ENCODE measurements at regions not wholly inside any gene's neighbourhood (a gene's known extent, or its start where the extent isn't known, plus 50 kb on each side); places are given as distances from the start of the nearest gene placed in this dataset.
A peak's percentile ranks its signal among the peaks of the same experiment; 100 is the strongest.

DNA sequence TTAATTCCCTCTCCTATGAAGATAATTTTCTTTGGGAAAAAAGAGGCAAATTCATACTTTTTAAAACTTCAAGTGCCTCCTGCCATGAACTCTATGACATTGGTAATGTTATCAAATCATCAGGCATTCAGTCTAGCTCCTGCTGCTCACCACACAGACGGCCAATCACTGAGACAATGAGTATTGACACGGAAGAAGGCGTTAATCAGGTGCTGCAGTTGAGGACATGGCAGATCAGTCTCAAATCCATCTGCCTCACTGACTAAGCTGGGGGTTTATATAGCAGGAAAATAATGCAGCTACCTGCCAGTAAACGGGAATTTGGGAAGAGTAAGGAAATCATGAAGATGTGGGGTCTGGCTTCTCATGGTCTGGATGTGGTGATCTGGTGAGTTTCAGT, 1087.7 kb downstream of the CDH9 start:
- no peak overlapping the region for H3K4me3 ChIP-seq (ENCODE audit: low read depth, low read length)
- no peaks in the 10 kb centered on the region for H3K9me3 ChIP-seq (ENCODE audit: severe bottlenecking)
- no peak overlapping the region for H3K27ac ChIP-seq
- H3K27me3 ChIP-seq (ENCODE audit: insufficient read depth, low read depth, severe bottlenecking): no peaks in the 10 kb centered on the region
- TF ChIP-seq, protein P1, sequence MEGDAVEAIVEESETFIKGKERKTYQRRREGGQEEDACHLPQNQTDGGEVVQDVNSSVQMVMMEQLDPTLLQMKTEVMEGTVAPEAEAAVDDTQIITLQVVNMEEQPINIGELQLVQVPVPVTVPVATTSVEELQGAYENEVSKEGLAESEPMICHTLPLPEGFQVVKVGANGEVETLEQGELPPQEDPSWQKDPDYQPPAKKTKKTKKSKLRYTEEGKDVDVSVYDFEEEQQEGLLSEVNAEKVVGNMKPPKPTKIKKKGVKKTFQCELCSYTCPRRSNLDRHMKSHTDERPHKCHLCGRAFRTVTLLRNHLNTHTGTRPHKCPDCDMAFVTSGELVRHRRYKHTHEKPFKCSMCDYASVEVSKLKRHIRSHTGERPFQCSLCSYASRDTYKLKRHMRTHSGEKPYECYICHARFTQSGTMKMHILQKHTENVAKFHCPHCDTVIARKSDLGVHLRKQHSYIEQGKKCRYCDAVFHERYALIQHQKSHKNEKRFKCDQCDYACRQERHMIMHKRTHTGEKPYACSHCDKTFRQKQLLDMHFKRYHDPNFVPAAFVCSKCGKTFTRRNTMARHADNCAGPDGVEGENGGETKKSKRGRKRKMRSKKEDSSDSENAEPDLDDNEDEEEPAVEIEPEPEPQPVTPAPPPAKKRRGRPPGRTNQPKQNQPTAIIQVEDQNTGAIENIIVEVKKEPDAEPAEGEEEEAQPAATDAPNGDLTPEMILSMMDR (IDR thresholded peaks at IDR 0.05; ENCODE audit: low read depth, low read length): no peak
- H3K36me3 ChIP-seq: no peaks in the 10 kb centered on the region
- peak; percentile 22 for DNase-seq

DNA sequence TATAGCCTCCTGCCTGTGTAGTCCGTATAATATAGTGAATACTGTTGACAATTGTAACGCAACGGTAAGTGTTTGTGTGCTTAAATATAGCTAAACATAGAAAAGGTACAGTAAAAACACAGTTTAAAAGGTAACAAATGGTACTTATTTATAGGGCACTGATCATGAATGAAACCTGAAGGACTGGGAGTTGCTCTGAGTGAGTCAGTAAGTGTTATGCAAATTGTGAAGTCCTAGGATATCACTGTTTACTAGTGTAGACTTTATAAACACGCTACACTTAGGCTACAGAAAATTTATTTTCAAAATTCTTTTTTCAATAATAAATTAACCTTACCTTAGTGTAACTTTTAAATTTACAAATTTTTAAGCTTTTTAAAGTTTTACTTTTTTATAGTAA, 1090.1 kb downstream of the CDH9 start:
- no peak overlapping the region for H3K27ac ChIP-seq
- H3K27me3 ChIP-seq (ENCODE audit: insufficient read depth, low read depth, severe bottlenecking): no peaks in the 10 kb centered on the region
- TF ChIP-seq, protein P1 (IDR thresholded peaks at IDR 0.05; ENCODE audit: low read depth, low read length): no peak
- DNase-seq: no peak
- H3K4me3 ChIP-seq (ENCODE audit: low read depth, low read length): no peak overlapping the region
- no peaks in the 10 kb centered on the region for H3K9me3 ChIP-seq (ENCODE audit: severe bottlenecking)
- H3K36me3 ChIP-seq: no peaks in the 10 kb centered on the region

DNA sequence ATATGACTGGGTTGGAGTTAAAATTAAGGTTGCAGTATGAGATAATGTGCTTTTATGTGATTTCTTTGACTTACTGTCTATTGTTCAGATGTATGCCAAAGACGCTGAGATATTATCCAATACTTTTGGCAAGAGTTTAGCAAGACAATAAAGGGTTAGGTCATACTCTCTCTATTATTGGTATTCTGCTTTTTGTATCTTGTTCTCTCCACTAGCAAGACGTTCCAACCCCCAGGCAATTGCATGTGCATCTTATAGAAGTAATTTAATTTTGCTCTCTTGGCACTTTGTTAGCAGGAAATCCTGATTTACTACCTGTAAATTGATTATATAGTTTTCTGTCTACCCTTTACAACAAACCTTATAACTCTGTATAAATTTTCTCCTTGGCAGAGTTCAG, 1093.6 kb downstream of the CDH9 start:
- Histone ChIP-seq H3K9me3 (ENCODE audit: severe bottlenecking) (no peaks in the 10 kb centered on the region), H3K4me3 (ENCODE audit: low read depth, low read length) (no peak overlapping the region), H3K27me3 (ENCODE audit: insufficient read depth, low read depth, severe bottlenecking) (no peaks in the 10 kb centered on the region), H3K36me3 (no peaks in the 10 kb centered on the region), H3K27ac (no peak overlapping the region)
- no peak for DNase-seq
- TF ChIP-seq, protein P1 (IDR thresholded peaks at IDR 0.05; ENCODE audit: low read depth, low read length): no peak

DNA sequence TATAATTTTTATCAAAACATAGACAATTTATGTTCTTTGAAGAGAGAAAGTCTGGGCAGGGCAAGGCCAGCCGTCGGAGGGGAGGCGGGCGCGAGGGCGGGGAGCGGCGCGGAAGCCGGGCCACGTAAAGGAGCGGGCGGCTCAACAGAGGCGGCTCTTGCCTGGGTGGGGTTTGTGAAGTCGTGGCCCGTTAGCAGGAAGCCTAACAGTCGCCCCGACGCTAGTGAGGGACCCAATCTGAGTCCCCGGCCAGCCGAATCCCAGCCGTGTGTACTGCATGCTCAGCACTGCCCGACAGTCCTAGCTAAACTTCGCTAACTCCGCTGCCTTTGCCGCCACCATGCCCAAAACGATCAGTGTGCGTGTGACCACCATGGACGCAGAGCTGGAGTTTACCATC, 1129.2 kb downstream of the CDH9 start:
- Histone ChIP-seq H3K9me3 (ENCODE audit: severe bottlenecking) (no peaks in the 10 kb centered on the region), H3K27ac (no peak overlapping the region), H3K36me3 (no peaks in the 10 kb centered on the region), H3K27me3 (ENCODE audit: insufficient read depth, low read depth, severe bottlenecking) (no peaks in the 10 kb centered on the region), H3K4me3 (ENCODE audit: low read depth, low read length) (no peak overlapping the region)
- TF ChIP-seq, protein P1 (IDR thresholded peaks at IDR 0.05; ENCODE audit: low read depth, low read length): no peak
- DNase-seq: no peak

DNA sequence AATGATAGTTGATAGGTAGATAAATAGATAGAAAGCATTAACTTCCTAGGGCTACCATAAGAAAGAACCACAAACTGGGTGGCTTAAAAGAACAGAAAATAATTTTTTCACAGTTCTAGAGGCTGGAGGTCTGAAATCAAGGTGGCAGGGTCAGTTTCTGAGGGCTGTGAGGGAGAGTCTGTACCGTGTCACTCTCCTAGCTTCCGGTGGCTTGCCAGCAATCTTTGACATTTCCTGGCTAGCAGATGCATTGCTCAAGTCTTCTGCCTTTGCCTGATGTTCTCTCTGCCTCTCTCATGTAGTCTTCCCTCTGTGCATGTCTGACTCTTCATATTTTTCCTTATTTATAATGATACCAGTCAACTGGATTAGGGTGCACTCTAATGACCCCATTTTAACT, 1132.7 kb downstream of the CDH9 start:
- TF ChIP-seq, protein P1 (IDR thresholded peaks at IDR 0.05; ENCODE audit: low read depth, low read length): no peak
- Histone ChIP-seq H3K27me3 (ENCODE audit: insufficient read depth, low read depth, severe bottlenecking) (no peaks in the 10 kb centered on the region), H3K27ac (no peak overlapping the region), H3K9me3 (ENCODE audit: severe bottlenecking) (no peaks in the 10 kb centered on the region), H3K4me3 (ENCODE audit: low read depth, low read length) (no peak overlapping the region), H3K36me3 (no peaks in the 10 kb centered on the region)
- no peak for DNase-seq

DNA sequence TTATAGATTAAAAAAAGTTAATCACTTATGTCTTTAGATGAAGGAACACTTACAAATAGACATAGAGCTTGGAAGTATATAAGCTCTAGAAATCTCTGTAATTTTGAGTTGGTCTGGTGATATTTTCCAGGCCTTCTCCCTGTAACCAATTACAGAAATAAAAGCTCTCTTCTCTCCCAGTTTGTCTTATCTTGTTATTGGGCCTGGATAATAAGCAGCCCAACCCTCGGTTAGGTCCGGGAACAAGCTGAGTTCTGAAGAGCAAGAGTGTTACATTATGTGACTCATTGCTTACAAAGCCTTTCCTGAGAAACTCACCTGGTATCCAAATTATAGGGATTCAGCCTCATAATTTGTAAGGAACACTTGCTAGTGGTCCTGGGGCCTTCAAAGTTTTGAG, 1146.2 kb downstream of the CDH9 start:
- H3K27me3 ChIP-seq (ENCODE audit: insufficient read depth, low read depth, severe bottlenecking): no peaks in the 10 kb centered on the region
- no peak overlapping the region for H3K4me3 ChIP-seq (ENCODE audit: low read depth, low read length)
- no peaks in the 10 kb centered on the region for H3K36me3 ChIP-seq
- H3K9me3 ChIP-seq (ENCODE audit: severe bottlenecking): no peaks in the 10 kb centered on the region
- TF ChIP-seq, protein P1 (IDR thresholded peaks at IDR 0.05; ENCODE audit: low read depth, low read length): no peak
- no peak overlapping the region for H3K27ac ChIP-seq
- no peak for DNase-seq
